Skeletal muscle satellite cell (primary cell): ENCODE measurements at regions not wholly inside any gene's neighbourhood (a gene's known extent, or its start where the extent isn't known, plus 50 kb on each side); places are given as distances from the start of the nearest gene placed in this dataset.
A peak's percentile ranks its signal among the peaks of the same experiment; 100 is the strongest.
"Not testable (repeated sequence)": the region's sequence is repeated elsewhere in the genome, so short reads cannot be mapped to it uniquely, and the experiment has no call there.

Experiments
- H3K27me3 ChIP-seq: 2 replicates; pipeline ENCODE4 v1.7.0; 2013; ENCODE audit warnings: low read length; ENCODE audit not compliant: control insufficient read depth, insufficient read depth
- H3K36me3 ChIP-seq: 2 replicates; pipeline ENCODE4 v1.7.0; 2013; ENCODE audit warnings: mild to moderate bottlenecking, control low read depth, low read length; ENCODE audit not compliant: insufficient read depth
- H3K4me1 ChIP-seq: 2 replicates; pipeline ENCODE4 v1.7.0; 2013; ENCODE audit warnings: low read length; ENCODE audit not compliant: control insufficient read depth, insufficient read depth
- H3K4me2 ChIP-seq: 2 replicates; pipeline ENCODE4 v1.7.0; 2013; ENCODE audit warnings: mild to moderate bottlenecking, low read length
- H3K4me3 ChIP-seq: 2 replicates; pipeline ENCODE4 v1.7.0; 2013; ENCODE audit warnings: low read length
- H3K9ac ChIP-seq: 2 replicates; pipeline ENCODE4 v1.7.0; 2013; ENCODE audit warnings: mild to moderate bottlenecking, low read depth, low read length, moderate library complexity
- H3K9me3 ChIP-seq: replicated peaks from 2 replicates; pipeline ENCODE4 v1.7.0; 2013; ENCODE audit warnings: mild to moderate bottlenecking, control low read depth, low read length

- no peak overlapping the region for H3K9ac ChIP-seq
- no peaks in the 10 kb centered on the region for H3K9me3 ChIP-seq
- no peaks in the 10 kb centered on the region for H3K36me3 ChIP-seq
- H3K4me1 ChIP-seq = no peaks in the 10 kb centered on the region
- no peak overlapping the region for H3K4me3 ChIP-seq
- H3K27me3 ChIP-seq = no peaks in the 10 kb centered on the region
- H3K4me2 ChIP-seq = no peak overlapping the region
Observed at GRCh38 chr2:2482851-2483250, 151.8 kb upstream of the MYT1L start.

- H3K4me2 ChIP-seq = no peak overlapping the region
- no peaks in the 10 kb centered on the region for H3K4me1 ChIP-seq
- no peaks in the 10 kb centered on the region for H3K36me3 ChIP-seq
- no peak overlapping the region for H3K4me3 ChIP-seq
- H3K27me3 ChIP-seq = no peaks in the 10 kb centered on the region
- H3K9me3 ChIP-seq = no peaks in the 10 kb centered on the region
- H3K9ac ChIP-seq = no peak overlapping the region
Observed at GRCh38 chr2:2472881-2473280, 141.8 kb upstream of the MYT1L start.

- Histone ChIP-seq H3K4me2 (no peak overlapping the region), H3K36me3 (no peaks in the 10 kb centered on the region), H3K4me3 (no peak overlapping the region), H3K27me3 (no peaks in the 10 kb centered on the region), H3K9ac (no peak overlapping the region), H3K4me1 (no peaks in the 10 kb centered on the region), H3K9me3 (no peaks in the 10 kb centered on the region)
Observed at GRCh38 chr2:2472044-2472443, 141.0 kb upstream of the MYT1L start.

- no peak overlapping the region for H3K4me2 ChIP-seq
- H3K27me3 ChIP-seq = no peaks in the 10 kb centered on the region
- no peak overlapping the region for H3K9ac ChIP-seq
Observed at GRCh38 chr2:2466534-2466933, 135.5 kb upstream of the MYT1L start.

GRCh38 chr2:2464643-2465042 is 133.6 kb upstream of the MYT1L start:
- H3K4me1 ChIP-seq = peaks cover 2% of the 10 kb centered on the region

More at GRCh38 chr2:2466534-2466933, 135.5 kb upstream of the MYT1L start:
- Histone ChIP-seq H3K9me3 (no peaks in the 10 kb centered on the region), H3K4me3 (no peak overlapping the region), H3K36me3 (no peaks in the 10 kb centered on the region), H3K4me1 (peaks cover 2% of the 10 kb centered on the region)

GRCh38 chr2:2464094-2464493 is 133.0 kb upstream of the MYT1L start:
- no peak overlapping the region for H3K4me3 ChIP-seq
- no peaks in the 10 kb centered on the region for H3K9me3 ChIP-seq
- H3K4me2 ChIP-seq = peak overlapping the region; percentile 11
- peaks cover 2% of the 10 kb centered on the region for H3K4me1 ChIP-seq
- no peaks in the 10 kb centered on the region for H3K36me3 ChIP-seq
- H3K9ac ChIP-seq = no peak overlapping the region
- no peaks in the 10 kb centered on the region for H3K27me3 ChIP-seq

More at GRCh38 chr2:2464643-2465042, 133.6 kb upstream of the MYT1L start:
- Histone ChIP-seq H3K27me3 (no peaks in the 10 kb centered on the region), H3K4me2 (peak overlapping the region; percentile 11), H3K9me3 (no peaks in the 10 kb centered on the region), H3K4me3 (no peak overlapping the region), H3K36me3 (no peaks in the 10 kb centered on the region), H3K9ac (no peak overlapping the region)

GRCh38 chr2:2456721-2457120 is 125.6 kb upstream of the MYT1L start:
- H3K9me3 ChIP-seq = no peaks in the 10 kb centered on the region
- H3K9ac ChIP-seq = peak overlapping the region; percentile 50

GRCh38 chr2:2455151-2455550 is 124.1 kb upstream of the MYT1L start:
- no peak overlapping the region for H3K4me2 ChIP-seq
- peaks cover 23% of the 10 kb centered on the region for H3K4me1 ChIP-seq
- H3K9me3 ChIP-seq = no peaks in the 10 kb centered on the region
- H3K36me3 ChIP-seq = no peaks in the 10 kb centered on the region
- H3K27me3 ChIP-seq = no peaks in the 10 kb centered on the region
- no peak overlapping the region for H3K4me3 ChIP-seq
- no peak overlapping the region for H3K9ac ChIP-seq

More at GRCh38 chr2:2456721-2457120, 125.6 kb upstream of the MYT1L start:
- no peaks in the 10 kb centered on the region for H3K27me3 ChIP-seq
- peaks cover 23% of the 10 kb centered on the region for H3K4me1 ChIP-seq
- no peaks in the 10 kb centered on the region for H3K36me3 ChIP-seq
- no peak overlapping the region for H3K4me3 ChIP-seq
- H3K4me2 ChIP-seq = peak overlapping the region; percentile 32

- Histone ChIP-seq H3K4me2 (no peak overlapping the region), H3K4me1 (peaks cover 23% of the 10 kb centered on the region), H3K36me3 (no peaks in the 10 kb centered on the region), H3K9me3 (no peaks in the 10 kb centered on the region), H3K27me3 (no peaks in the 10 kb centered on the region), H3K9ac (peak overlapping the region; percentile 37), H3K4me3 (no peak overlapping the region)
Observed at GRCh38 chr2:2452961-2453360, 121.9 kb upstream of the MYT1L start.

- H3K36me3 ChIP-seq, H3K9me3 ChIP-seq, H3K4me2 ChIP-seq, H3K27me3 ChIP-seq, H3K4me3 ChIP-seq, H3K9ac ChIP-seq: not testable (repeated sequence)
- H3K4me1 ChIP-seq = peaks cover 10% of the 10 kb centered on the region
Observed at GRCh38 chr2:2451275-2451674, 120.2 kb upstream of the MYT1L start.

- Histone ChIP-seq H3K36me3 (no peaks in the 10 kb centered on the region), H3K27me3 (no peaks in the 10 kb centered on the region), H3K4me3 (no peak overlapping the region), H3K4me1 (peaks cover 1% of the 10 kb centered on the region), H3K9me3 (no peaks in the 10 kb centered on the region), H3K4me2 (no peak overlapping the region), H3K9ac (no peak overlapping the region)
Observed at GRCh38 chr2:2448178-2448577, 117.1 kb upstream of the MYT1L start.

- Histone ChIP-seq H3K9me3 (no peaks in the 10 kb centered on the region), H3K4me3 (no peak overlapping the region), H3K36me3 (no peaks in the 10 kb centered on the region), H3K27me3 (no peaks in the 10 kb centered on the region), H3K9ac (no peak overlapping the region), H3K4me2 (no peak overlapping the region), H3K4me1 (no peaks in the 10 kb centered on the region)
Observed at GRCh38 chr2:2422621-2423020, 91.5 kb upstream of the MYT1L start.
